ENCODE measurements at regions not wholly inside any gene's neighbourhood (a gene's known extent, or its start where the extent isn't known, plus 50 kb on each side); places are given as distances from the start of the nearest gene placed in this dataset.

GRCh38 chr17:27153005-27153404, 140.9 kb upstream of the WSB1 start:
- no peak for TF ChIP-seq TAF1 (conservative IDR thresholded peaks at IDR 0.05)
- no peak for TF ChIP-seq YY1 (IDR thresholded peaks at IDR 0.05)
- TF ChIP-seq JUND (IDR thresholded peaks at IDR 0.05) = no peak
- no peak for TF ChIP-seq SP1 (IDR thresholded peaks at IDR 0.05)
- no peak for TF ChIP-seq CTCF (IDR thresholded peaks at IDR 0.05; ENCODE audit: low read depth, low read length, missing input control)
- no peak for TF ChIP-seq RAD21 (IDR thresholded peaks at IDR 0.05)
- TF ChIP-seq REST (IDR thresholded peaks at IDR 0.05) = no peak
- no peak for TF ChIP-seq ATF3 (IDR thresholded peaks at IDR 0.05)
- TF ChIP-seq RXRA (IDR thresholded peaks at IDR 0.05) = no peak
- TF ChIP-seq MAX (IDR thresholded peaks at IDR 0.05) = no peak
- TF ChIP-seq GABPA (IDR thresholded peaks at IDR 0.05 in 1 of 2, conservative IDR thresholded peaks at IDR 0.05 in 1 of 2) = no peak

All from liver (tissue), 3 donors.